H1 (cell line): ENCODE measurements at regions not wholly inside any gene's neighbourhood (a gene's known extent, or its start where the extent isn't known, plus 50 kb on each side); places are given as distances from the start of the nearest gene placed in this dataset.

Experiments
- CTCF ChIA-PET: fragments of 300-600 bp; sonication (Branson Sonifier 250); formaldehyde crosslinking; loops from one replicate; lab custom pipeline; 2021; ENCODE audit not compliant: partially characterized antibody; lab: Charles Lee
- POLR2A ChIA-PET: fragments of 300-600 bp; sonication (Branson Sonifier 250); formaldehyde crosslinking; loops from one replicate; lab custom pipeline; 2021; ENCODE audit warnings: inconsistent platforms; ENCODE audit not compliant: partially characterized antibody; lab: Charles Lee
- DNase-seq, 2 experiments: peaks; one replicate each; pipeline versions ENCODE4 v3.0.0 to v3.0.0-alpha.2; 2010 to 2022; ENCODE audit warnings: low spot score in 2 of 2, low read depth in 1 of 2, mixed read lengths in 1 of 2
- FAIRE-seq: peaks from 2 replicates; lab custom pipeline; 2011; peaks lifted over from hg19 to GRCh38; lab: Jason Lieb, UNC
- H2AFZ ChIP-seq: 2 replicates; pipeline ENCODE4 v1.8.1; 2012; ENCODE audit warnings: low read length, inconsistent platforms
- H2AK5ac ChIP-seq: 2 replicates; pipeline ENCODE4 v1.6.1; 2013; ENCODE audit warnings: low read depth, low read length
- H2BK120ac ChIP-seq: replicated peaks from 2 replicates; pipeline ENCODE3; 2013; ENCODE audit warnings: low read depth, low read length, inconsistent platforms
- H2BK12ac ChIP-seq: 2 replicates; pipeline ENCODE4 v1.6.1; 2013; ENCODE audit warnings: low read depth, low read length
- H2BK15ac ChIP-seq: 2 replicates; pipeline ENCODE4 v1.6.1; 2013; ENCODE audit warnings: low read length
- H2BK20ac ChIP-seq: 2 replicates; pipeline ENCODE4 v1.6.1; 2013; ENCODE audit warnings: low read length
- H2BK5ac ChIP-seq: 2 replicates; pipeline ENCODE4 v1.6.1; 2013; ENCODE audit warnings: low read depth, low read length
- H3K14ac ChIP-seq: 2 replicates; pipeline ENCODE4 v1.6.1; 2013; ENCODE audit warnings: inconsistent platforms; ENCODE audit not compliant: insufficient read length
- H3K18ac ChIP-seq: 2 replicates; pipeline ENCODE4 v1.6.1; 2013; ENCODE audit warnings: low read length; ENCODE audit errors: extremely low read depth
- H3K23ac ChIP-seq: 2 replicates; pipeline ENCODE4 v1.6.1; 2013; ENCODE audit warnings: inconsistent platforms; ENCODE audit not compliant: insufficient read length
- H3K23me2 ChIP-seq: 2 replicates; pipeline ENCODE4 v1.6.1; 2013; ENCODE audit warnings: low read depth, low read length
- H3K27ac ChIP-seq: 2 replicates; pipeline ENCODE4 v1.6.1; 2011; ENCODE audit warnings: low read depth, low read length, inconsistent platforms
- H3K27me3 ChIP-seq, 4 experiments: replicated peaks in 1 of 4; 1 replicate in 1 of 4; 2 replicates in 3 of 4; pipeline versions ENCODE4 v1.6.1 to v1.8.1; 2011 to 2013; ENCODE audit warnings: low read length in 3 of 4, mild to moderate bottlenecking in 3 of 4, inconsistent platforms in 2 of 4, mixed read lengths in 2 of 4, moderate library complexity in 1 of 4; ENCODE audit not compliant: control insufficient read depth in 3 of 4, insufficient read depth in 3 of 4; ENCODE audit errors: extremely low read depth in 1 of 4
- H3K36me3 ChIP-seq, 4 experiments: 2 replicates each; pipeline versions ENCODE4 v1.6.1 to v1.8.1; 2011 to 2013; ENCODE audit warnings: mild to moderate bottlenecking in 4 of 4, low read length in 3 of 4, moderate library complexity in 2 of 4, control low read depth in 1 of 4, inconsistent platforms in 1 of 4; ENCODE audit not compliant: insufficient read depth in 4 of 4, control insufficient read depth in 2 of 4
- H3K4ac ChIP-seq: replicated peaks from 2 replicates; pipeline ENCODE3; 2013; ENCODE audit warnings: low read length, low read depth, mixed read lengths, inconsistent platforms; ENCODE audit not compliant: insufficient read length
- H3K4me1 ChIP-seq, 4 experiments: replicated peaks in 1 of 4; 1 replicate in 1 of 4; 2 replicates in 3 of 4; pipeline versions ENCODE4 v1.6.1 to v1.8.1; 2011 to 2013; ENCODE audit warnings: low read length in 3 of 4, inconsistent platforms in 2 of 4, mixed read lengths in 1 of 4; ENCODE audit not compliant: insufficient read depth in 4 of 4, control insufficient read depth in 3 of 4
- H3K4me2 ChIP-seq, 2 experiments: 2 replicates each; pipeline versions ENCODE4 v1.6.1 to v1.8.1; 2011 to 2013; ENCODE audit warnings: low read depth in 2 of 2, low read length in 2 of 2, control low read depth in 1 of 2, inconsistent platforms in 1 of 2, mild to moderate bottlenecking in 1 of 2; ENCODE audit not compliant: insufficient read depth in 1 of 2
- H3K4me3 ChIP-seq, 4 experiments: fragments of 200-600, 300-600 bp in 1 of 4; sonication (generic), shearing (Covaris generic), sonication (Bioruptor Twin) in 1 of 4; 2 replicates each; pipeline versions ENCODE4 v1.5.1 to v1.8.1; 2011 to 2016; ENCODE audit warnings: low read length in 4 of 4, low read depth in 3 of 4, control low read depth in 2 of 4, inconsistent platforms in 2 of 4, mild to moderate bottlenecking in 2 of 4, mixed read lengths in 1 of 4, moderate library complexity in 1 of 4; ENCODE audit not compliant: insufficient read depth in 2 of 4; ENCODE audit errors: extremely low read depth in 1 of 4
- H3K56ac ChIP-seq: replicated peaks from 2 replicates; pipeline ENCODE3; 2013; ENCODE audit warnings: low read depth, mild to moderate bottlenecking, mixed read lengths, low read length, inconsistent platforms; ENCODE audit not compliant: insufficient read length
- H3K79me1 ChIP-seq: 2 replicates; pipeline ENCODE4 v1.6.1; 2013; ENCODE audit warnings: low read depth, low read length, control low read depth
- H3K79me2 ChIP-seq, 2 experiments: 2 replicates each; pipeline versions ENCODE4 v1.6.1 to v1.8.1; 2012 to 2013; ENCODE audit warnings: low read length in 2 of 2, mild to moderate bottlenecking in 2 of 2, inconsistent platforms in 1 of 2; ENCODE audit not compliant: insufficient read depth in 2 of 2, control insufficient read depth in 1 of 2
- H3K9ac ChIP-seq, 4 experiments: replicated peaks in 1 of 4; 1 replicate in 1 of 4; 2 replicates in 3 of 4; pipeline versions ENCODE4 v1.6.1 to v1.8.1; 2011 to 2013; ENCODE audit warnings: low read depth in 3 of 4, low read length in 3 of 4, control low read depth in 2 of 4, mild to moderate bottlenecking in 2 of 4, moderate library complexity in 2 of 4, inconsistent platforms in 1 of 4; ENCODE audit errors: extremely low read depth in 1 of 4
- H3K9me3 ChIP-seq, 2 experiments: 2 replicates each; pipeline versions ENCODE4 v1.6.1 to v1.8.1; 2012 to 2013; ENCODE audit warnings: mild to moderate bottlenecking in 2 of 2, moderate library complexity in 2 of 2, control low read depth in 1 of 2, inconsistent platforms in 1 of 2, low read depth in 1 of 2, low read length in 1 of 2, mixed read lengths in 1 of 2; ENCODE audit not compliant: insufficient read depth in 2 of 2
- H4K20me1 ChIP-seq, 2 experiments: replicated peaks in 1 of 2; 2 replicates each; pipeline versions ENCODE3 to v1.8.1; 2011 to 2013; ENCODE audit warnings: inconsistent platforms in 2 of 2, low read length in 2 of 2, mild to moderate bottlenecking in 1 of 2; ENCODE audit not compliant: insufficient read depth in 2 of 2, control insufficient read depth in 1 of 2
- H4K5ac ChIP-seq: 2 replicates; pipeline ENCODE4 v1.6.1; 2013; ENCODE audit warnings: low read length, low read depth, mixed read lengths, inconsistent platforms; ENCODE audit not compliant: insufficient read length
- H4K8ac ChIP-seq: 2 replicates; pipeline ENCODE4 v1.8.0; 2013; ENCODE audit warnings: mild to moderate bottlenecking, moderate library complexity, low read length, inconsistent platforms; ENCODE audit not compliant: insufficient read depth; ENCODE audit errors: extremely low read depth
- H4K91ac ChIP-seq: replicated peaks from 2 replicates; pipeline ENCODE3; 2013; ENCODE audit warnings: low read length, mixed read lengths, inconsistent platforms; ENCODE audit not compliant: insufficient read length
- EP300 ChIP-seq, 2 experiments: IDR thresholded peaks; 1 replicate in 1 of 2; 2 replicates in 1 of 2; pipeline ENCODE4 v1.6.1; 2011 to 2012; ENCODE audit warnings: low read depth in 2 of 2, low read length in 2 of 2, mild to moderate bottlenecking in 2 of 2, borderline replicate concordance in 1 of 2, inconsistent platforms in 1 of 2, moderate library complexity in 1 of 2
- EZH2 ChIP-seq: fragments of 200-600 bp; sonication (generic); IDR thresholded peaks from 2 replicates; pipeline ENCODE4 v1.7.1; 2012; ENCODE audit warnings: low read depth, mild to moderate bottlenecking, moderate library complexity, low read length, inconsistent platforms; ENCODE audit not compliant: severe bottlenecking
- GABPA ChIP-seq: IDR thresholded peaks from 2 replicates; pipeline ENCODE4 v1.6.1; 2011; ENCODE audit warnings: mild to moderate bottlenecking, low read length, moderate library complexity, borderline replicate concordance; ENCODE audit not compliant: insufficient read depth
- HDAC2 ChIP-seq, 2 experiments: fragments of 300-600 bp in 1 of 2; sonication (generic) in 1 of 2; IDR thresholded peaks; 2 replicates each; pipeline ENCODE4 v1.6.1; 2011 to 2012; ENCODE audit warnings: low read depth in 2 of 2, low read length in 2 of 2, mild to moderate bottlenecking in 2 of 2, moderate library complexity in 2 of 2, borderline replicate concordance in 1 of 2, inconsistent platforms in 1 of 2
- JUN ChIP-seq: IDR thresholded peaks from 2 replicates; pipeline ENCODE4 v1.6.1; 2011; ENCODE audit warnings: low read depth, mild to moderate bottlenecking, improper control_type of control experiment, low read length
- NRF1 ChIP-seq: IDR thresholded peaks from 2 replicates; pipeline ENCODE4 v1.6.1; 2011; ENCODE audit warnings: mild to moderate bottlenecking, low read depth, low read length, improper control_type of control experiment
- RXRA ChIP-seq: IDR thresholded peaks from 2 replicates; pipeline ENCODE4 v1.6.1; 2011; ENCODE audit warnings: low read depth, mild to moderate bottlenecking, low read length, moderate library complexity; ENCODE audit not compliant: insufficient read depth
- SIRT6 ChIP-seq: IDR thresholded peaks from one replicate; pipeline ENCODE4 v1.7.1; 2012; ENCODE audit warnings: low read length, inconsistent platforms
- SIX5 ChIP-seq: IDR thresholded peaks from 2 replicates; pipeline ENCODE4 v1.6.1; 2011; ENCODE audit warnings: mild to moderate bottlenecking, low read depth, low read length
- SP1 ChIP-seq: IDR thresholded peaks from 2 replicates; pipeline ENCODE4 v1.6.1; 2011; ENCODE audit warnings: low read depth, low read length
- SRF ChIP-seq: IDR thresholded peaks from 2 replicates; pipeline ENCODE4 v1.6.1; 2011; ENCODE audit warnings: mild to moderate bottlenecking, low read depth, low read length, moderate library complexity
- TCF12 ChIP-seq: IDR thresholded peaks from 2 replicates; pipeline ENCODE4 v1.6.1; 2011; ENCODE audit warnings: low read depth, mild to moderate bottlenecking, low read length
- WGBS, 2 experiments: shearing (Covaris generic) in 1 of 2; methylation state at CpG; one replicate each; pipeline versions ENCODE4 v1.1.6 to v1.1.7; 2013 to 2015; ENCODE audit warnings: low lambda C conversion rate in 2 of 2, mixed read lengths in 2 of 2, inconsistent platforms in 1 of 2, low coverage in 1 of 2, missing lambda C conversion rate in 1 of 2; ENCODE audit not compliant: insufficient replicate concordance in 2 of 2, insufficient coverage in 1 of 2, insufficient read length in 1 of 2; ENCODE audit errors: extremely low coverage in 1 of 2, missing lambda C conversion rate in 1 of 2; 5-methylcytosine and 5-hydroxymethylcytosine counted together

GRCh38 chr4:182170417-182170935, 72.7 kb upstream of the TENM3 start:
- no peak for FAIRE-seq

More at GRCh38 chr4:182170417-182170935, 72.7 kb upstream of the TENM3 start:
- peaks cover 0 to 24% of the 10 kb centered on the region in 2 experiments; a peak in 2 of 4 replicates for H3K79me2 ChIP-seq
- no peak overlapping the region for H2BK12ac ChIP-seq
- H3K14ac ChIP-seq, result no peak overlapping the region
- H3K23ac ChIP-seq, result no peak overlapping the region
- no peaks in the 10 kb centered on the region for H3K23me2 ChIP-seq
- H2AK5ac ChIP-seq, result no peak overlapping the region
- H4K5ac ChIP-seq, result no peak overlapping the region
- no peak overlapping the region for H2AFZ ChIP-seq
- H3K9me3 ChIP-seq, result no peaks in the 10 kb centered on the region
- no peak overlapping the region for H3K9ac ChIP-seq
- ChIA-PET POLR2A (no interaction called here), CTCF (interaction anchor here (1.1 to 1.2 kb wide), 2 partner anchors 8 to 59 kb away, joined by 3 read pairs; no protein-coding TSS in a partner anchor)
- H3K4me1 ChIP-seq, result no peaks in the 10 kb centered on the region
- no peak overlapping the region for H2BK120ac ChIP-seq
- H3K4me2 ChIP-seq, result no peak overlapping the region
- WGBS, 2 experiments, result 98% methylated on average over 3 of the region's 3 CpGs; no CpG with 5 or more reads in 1 of the 2 experiments
- no peak overlapping the region for H3K4ac ChIP-seq
- H2BK20ac ChIP-seq, result no peak overlapping the region
- H4K8ac ChIP-seq, result no peak overlapping the region
- H2BK5ac ChIP-seq, result no peak overlapping the region
- no peaks in the 10 kb centered on the region for H3K27me3 ChIP-seq
- H4K20me1 ChIP-seq, result no peaks in the 10 kb centered on the region
- no peak overlapping the region for H3K56ac ChIP-seq
- no peaks in the 10 kb centered on the region for H3K79me1 ChIP-seq
- H4K91ac ChIP-seq, result no peak overlapping the region
- H2BK15ac ChIP-seq, result no peak overlapping the region
- H3K27ac ChIP-seq, result no peak overlapping the region
- TF ChIP-seq RXRA (no peak), TCF12 (no peak), HDAC2 (IDR thresholded peaks at IDR 0.05; ENCODE audit: borderline replicate concordance in 1 of 2, low read depth in 2 of 2, low read length in 2 of 2) (no peak), NRF1 (no peak), JUN (no peak), EP300 (IDR thresholded peaks at IDR 0.05; ENCODE audit: borderline replicate concordance in 1 of 2, low read depth in 2 of 2, low read length in 2 of 2) (no peak), SIX5 (no peak), SRF (no peak), SIRT6 (no peak), GABPA (no peak), EZH2 (no peak), SP1 (no peak)
- H3K36me3 ChIP-seq, result no peaks in the 10 kb centered on the region
- no peak for DNase-seq
- no peak overlapping the region for H3K4me3 ChIP-seq
- no peak overlapping the region for H3K18ac ChIP-seq
